HG03521 (cell line): ENCODE measurements at regions not wholly inside any gene's neighbourhood (a gene's known extent, or its start where the extent isn't known, plus 50 kb on each side); places are given as distances from the start of the nearest gene placed in this dataset.

Experiments
- ATAC-seq: cut with Tn5 transposase; IDR thresholded peaks from one replicate; pipeline ENCODE4 v1.9.1; 2021; ENCODE audit warnings: mild to moderate bottlenecking, moderate library complexity; ENCODE audit not compliant: unreplicated experiment

DNA sequence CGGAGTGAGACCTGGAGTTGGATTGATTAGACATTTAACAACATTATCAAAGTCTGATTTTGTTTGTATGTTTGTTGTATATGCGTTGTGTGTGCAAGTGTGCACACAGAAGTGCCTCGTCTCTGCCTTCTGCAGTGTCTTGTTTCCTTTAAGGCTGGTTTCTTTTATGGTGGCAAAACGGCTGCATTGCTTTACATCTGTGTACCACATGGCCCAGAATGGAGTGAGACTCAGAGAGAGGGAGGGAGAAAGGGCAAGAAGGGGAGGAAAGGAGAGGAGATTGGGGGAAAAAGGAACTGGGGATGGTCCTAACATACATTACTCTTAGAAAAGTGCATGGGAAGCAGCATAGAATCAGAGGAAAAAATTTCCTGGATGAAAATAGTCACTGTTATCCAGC is 99.7 kb upstream of the WLS start:
- ATAC-seq, result no peak

GRCh38 chr1:68331117-68331865 is 99.0 kb upstream of the WLS start:
- ATAC-seq, result no peak

DNA sequence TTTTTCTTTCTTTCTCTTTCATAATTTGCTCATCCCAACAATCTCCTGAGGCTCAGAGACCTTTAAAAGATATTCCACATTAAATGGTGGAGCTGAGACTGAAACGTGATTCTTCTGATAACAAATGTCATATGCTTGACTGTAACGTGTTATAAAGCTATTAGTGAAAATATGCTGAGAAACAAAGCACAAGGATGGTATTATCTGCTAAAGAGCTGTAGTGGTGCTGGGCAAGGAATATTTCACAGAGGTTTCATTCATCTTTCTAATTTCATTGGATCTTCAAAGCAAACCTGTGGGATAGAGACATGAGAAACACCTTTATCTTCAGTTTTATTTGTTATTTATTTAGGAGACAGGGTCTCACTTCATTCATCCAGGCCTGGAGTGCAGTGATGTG is 98.1 kb upstream of the WLS start:
- no peak for ATAC-seq

GRCh38 chr1:68329096-68329835 is 96.9 kb upstream of the WLS start:
- no peak for ATAC-seq

GRCh38 chr1:68328490-68328889 is 96.2 kb upstream of the WLS start:
- ATAC-seq, result no peak

GRCh38 chr1:68327414-68327813 is 95.1 kb upstream of the WLS start:
- ATAC-seq, result no peak

GRCh38 chr1:68326481-68326880 is 94.2 kb upstream of the WLS start:
- ATAC-seq, result no peak

GRCh38 chr1:68324316-68324715 is 92.0 kb upstream of the WLS start:
- no peak for ATAC-seq

GRCh38 chr1:68322837-68323687 is 90.7 kb upstream of the WLS start:
- no peak for ATAC-seq

GRCh38 chr1:68322096-68322495 is 89.8 kb upstream of the WLS start:
- ATAC-seq, result no peak

- no peak for ATAC-seq
These were observed 88.9 kb upstream of the WLS start for GRCh38 chr1:68321084-68321685.

GRCh38 chr1:68320349-68320748 is 88.0 kb upstream of the WLS start:
- ATAC-seq, result no peak

DNA sequence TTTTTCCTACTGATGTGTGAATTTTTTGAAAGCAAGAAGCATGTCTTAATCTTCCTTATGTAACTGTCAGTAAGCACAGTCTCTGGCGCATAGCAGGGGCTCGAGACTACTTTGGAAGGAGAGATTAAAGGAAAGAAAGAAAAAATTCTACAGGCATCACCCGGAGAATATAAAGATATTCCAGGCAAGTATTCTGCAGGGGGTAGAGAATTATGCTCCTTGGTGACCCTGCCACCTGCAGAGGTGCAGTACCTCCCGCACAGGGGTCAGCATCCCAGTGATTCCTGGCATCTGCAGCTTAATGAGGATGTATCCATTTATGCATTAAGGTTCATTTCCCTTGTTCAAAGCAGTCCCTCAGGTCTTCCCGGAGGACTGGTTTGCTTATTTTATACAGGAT is 87.6 kb upstream of the WLS start:
- ATAC-seq, result no peak

GRCh38 chr1:68317543-68317942 is 85.2 kb upstream of the WLS start:
- no peak for ATAC-seq

DNA sequence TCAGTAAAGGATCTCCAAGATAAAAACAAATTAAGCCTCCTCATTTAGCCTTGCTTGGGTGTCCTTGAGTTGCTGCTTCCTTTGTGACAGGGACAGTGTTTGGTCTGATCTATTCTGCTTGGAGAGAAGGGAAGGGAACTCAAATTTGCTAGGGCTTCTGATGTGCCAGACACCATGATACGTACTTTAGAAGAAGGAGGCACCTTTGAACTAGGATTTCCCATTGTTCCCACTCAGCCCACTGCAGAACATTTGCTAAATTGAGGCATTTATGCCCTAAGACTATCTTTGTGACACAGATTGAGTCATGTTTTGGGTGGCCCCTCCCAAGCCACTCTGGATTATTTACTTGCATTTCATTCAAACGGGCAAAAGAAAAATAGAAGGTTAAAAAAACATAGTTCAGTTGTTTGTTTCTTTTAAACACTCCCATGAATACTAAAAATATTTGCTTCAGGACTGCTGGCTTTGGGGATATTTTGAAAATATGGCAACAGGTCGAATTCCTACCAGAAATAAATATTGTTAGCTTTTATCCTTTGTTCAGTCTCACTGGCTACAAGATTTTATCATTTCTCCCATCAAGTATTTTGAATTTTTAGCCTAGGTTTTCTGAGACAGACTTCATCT is 81.9 kb upstream of the WLS start:
- ATAC-seq, result no peak

DNA sequence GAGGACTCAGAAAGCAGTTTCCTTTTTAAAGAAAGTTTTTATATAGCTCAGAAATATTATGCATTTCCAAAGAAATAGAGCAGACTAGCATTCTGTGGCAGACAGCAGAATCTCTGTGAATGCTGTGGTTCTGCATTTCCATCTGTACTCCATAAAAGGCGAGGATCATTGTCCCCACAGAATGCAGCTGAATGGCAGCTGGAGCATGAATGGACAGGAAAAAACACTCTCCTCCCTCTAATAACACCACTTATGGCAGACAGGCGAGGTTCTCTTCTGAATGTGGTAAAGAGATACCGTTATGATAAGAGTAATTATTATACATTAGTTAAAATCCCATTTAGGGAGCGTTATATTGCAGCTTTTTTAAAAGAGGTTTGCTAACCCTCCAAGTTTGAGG is 81.4 kb upstream of the WLS start:
- ATAC-seq, result no peak

- no peak for ATAC-seq
These were observed 75.7 kb upstream of the WLS start for GRCh38 chr1:68308034-68308433.

DNA sequence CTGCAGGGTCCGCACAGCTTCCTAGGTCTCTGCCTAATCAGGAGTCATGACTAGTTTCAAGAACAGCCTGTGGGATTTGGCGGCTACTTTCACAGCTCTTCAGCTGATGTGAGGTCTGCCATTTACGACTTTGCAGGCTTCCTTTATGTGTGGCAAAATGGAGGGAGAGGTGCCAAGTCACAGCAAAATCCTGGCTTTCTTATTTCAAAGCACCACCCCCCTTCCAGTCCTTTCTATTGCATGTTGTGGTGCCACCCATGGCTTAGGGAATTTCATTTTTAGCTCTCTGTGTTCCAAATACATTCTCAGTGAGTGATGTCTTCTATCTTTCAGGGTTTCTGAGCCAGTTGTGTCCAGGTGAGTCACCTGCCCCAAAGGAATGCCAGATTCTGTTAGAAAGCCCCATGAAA is 75.1 kb upstream of the WLS start:
- ATAC-seq, result no peak

- no peak for ATAC-seq
These were observed 69.2 kb upstream of the WLS start for GRCh38 chr1:68301471-68302001.

DNA sequence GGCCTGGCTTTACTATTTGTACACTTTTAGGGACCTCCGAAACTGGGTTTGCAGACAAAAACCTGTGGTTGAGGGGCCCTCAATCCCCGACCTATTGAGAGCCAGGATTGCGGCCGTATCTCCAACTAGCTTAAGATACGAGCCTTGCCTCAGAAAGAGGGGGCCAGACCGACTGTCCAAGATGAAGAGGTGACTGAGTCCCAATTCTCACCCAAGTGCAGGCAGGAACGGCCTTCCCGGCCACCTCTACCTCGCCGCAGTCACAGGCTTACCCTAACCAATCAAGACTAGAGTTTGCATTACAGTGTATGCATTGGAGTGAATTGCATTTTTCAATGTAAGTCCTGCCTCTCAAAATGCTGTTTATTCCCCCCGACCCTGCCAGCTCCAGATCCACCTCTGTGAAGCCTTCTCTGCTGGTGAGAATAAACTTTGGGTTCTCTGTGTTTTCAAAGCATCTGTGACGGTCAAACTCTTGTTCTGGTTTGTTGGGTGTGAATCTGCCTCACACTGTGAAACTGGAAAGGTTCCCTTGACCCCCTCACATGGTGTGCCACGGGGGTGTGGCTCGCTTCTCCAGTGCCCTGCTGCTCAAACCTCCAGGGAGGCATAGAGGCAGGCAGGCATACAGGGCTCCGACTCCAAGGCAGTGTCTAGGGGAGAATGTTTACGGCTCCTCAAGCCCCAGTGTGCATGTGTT is 62.2 kb upstream of the WLS start:
- ATAC-seq, result no peak
